ENCODE measurements at regions not wholly inside any gene's neighbourhood (a gene's known extent, or its start where the extent isn't known, plus 50 kb on each side); places are given as distances from the start of the nearest gene placed in this dataset.

DNA sequence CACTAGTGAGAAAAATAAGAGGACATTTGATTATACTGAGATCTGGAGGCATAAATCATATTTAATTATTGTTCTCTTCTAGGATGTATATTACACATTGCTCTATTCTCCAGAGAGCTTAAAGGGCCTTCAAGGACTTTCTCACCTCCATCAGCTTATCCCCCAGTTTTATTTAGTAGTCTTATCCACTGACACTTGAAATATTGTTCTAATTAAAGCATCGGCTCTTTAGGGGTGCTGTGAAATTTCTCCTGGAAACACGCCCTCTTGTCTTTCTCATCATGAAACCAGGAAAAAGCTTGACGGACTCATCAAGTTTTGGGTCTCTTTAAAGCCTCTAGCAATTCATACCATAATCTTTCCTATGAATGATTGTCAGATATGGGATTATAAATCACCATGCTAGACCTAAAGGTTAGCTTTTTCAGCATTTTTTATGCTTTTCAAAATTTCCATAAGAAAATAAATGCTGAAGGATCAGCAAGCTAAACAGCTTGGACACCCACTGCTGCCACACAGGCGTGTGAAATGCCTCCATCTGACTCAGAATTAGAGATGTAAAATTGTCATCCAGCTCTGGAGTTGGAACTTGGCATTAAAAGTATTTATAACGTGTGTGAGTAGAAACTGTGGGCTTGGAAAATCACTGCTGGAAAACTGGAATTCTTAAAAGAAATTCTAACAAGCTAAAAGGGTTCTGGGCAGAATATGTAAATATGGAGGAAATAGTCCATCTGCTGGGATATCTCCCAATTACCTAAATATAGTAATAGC lies 216.3 kb downstream of the CHRM2 start:
- Histone ChIP-seq H3K27me3 (no peaks in the 10 kb centered on the region), H3K4me1 (no peaks in the 10 kb centered on the region), H3K27ac (no peak overlapping the region), H3K4me3 (no peak overlapping the region), H3K9me3 (no peaks in the 10 kb centered on the region), H3K36me3 (no peaks in the 10 kb centered on the region)
- no peak for ATAC-seq
- no peak for TF ChIP-seq POLR2A (IDR thresholded peaks at IDR 0.05)
- TF ChIP-seq, protein P1, sequence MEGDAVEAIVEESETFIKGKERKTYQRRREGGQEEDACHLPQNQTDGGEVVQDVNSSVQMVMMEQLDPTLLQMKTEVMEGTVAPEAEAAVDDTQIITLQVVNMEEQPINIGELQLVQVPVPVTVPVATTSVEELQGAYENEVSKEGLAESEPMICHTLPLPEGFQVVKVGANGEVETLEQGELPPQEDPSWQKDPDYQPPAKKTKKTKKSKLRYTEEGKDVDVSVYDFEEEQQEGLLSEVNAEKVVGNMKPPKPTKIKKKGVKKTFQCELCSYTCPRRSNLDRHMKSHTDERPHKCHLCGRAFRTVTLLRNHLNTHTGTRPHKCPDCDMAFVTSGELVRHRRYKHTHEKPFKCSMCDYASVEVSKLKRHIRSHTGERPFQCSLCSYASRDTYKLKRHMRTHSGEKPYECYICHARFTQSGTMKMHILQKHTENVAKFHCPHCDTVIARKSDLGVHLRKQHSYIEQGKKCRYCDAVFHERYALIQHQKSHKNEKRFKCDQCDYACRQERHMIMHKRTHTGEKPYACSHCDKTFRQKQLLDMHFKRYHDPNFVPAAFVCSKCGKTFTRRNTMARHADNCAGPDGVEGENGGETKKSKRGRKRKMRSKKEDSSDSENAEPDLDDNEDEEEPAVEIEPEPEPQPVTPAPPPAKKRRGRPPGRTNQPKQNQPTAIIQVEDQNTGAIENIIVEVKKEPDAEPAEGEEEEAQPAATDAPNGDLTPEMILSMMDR (IDR thresholded peaks at IDR 0.05 in 4 of 5, conservative IDR thresholded peaks at IDR 0.05 in 1 of 5), result no peak
- DNase-seq, result no peak
- in situ Hi-C loops (cut with MboI; ENCODE audit: low sequenced_read_pairs in 4 of 4), result no loop called here
- intact Hi-C loops (cut with DNase I; ENCODE audit: low total_unique reads), result no loop called here

DNA sequence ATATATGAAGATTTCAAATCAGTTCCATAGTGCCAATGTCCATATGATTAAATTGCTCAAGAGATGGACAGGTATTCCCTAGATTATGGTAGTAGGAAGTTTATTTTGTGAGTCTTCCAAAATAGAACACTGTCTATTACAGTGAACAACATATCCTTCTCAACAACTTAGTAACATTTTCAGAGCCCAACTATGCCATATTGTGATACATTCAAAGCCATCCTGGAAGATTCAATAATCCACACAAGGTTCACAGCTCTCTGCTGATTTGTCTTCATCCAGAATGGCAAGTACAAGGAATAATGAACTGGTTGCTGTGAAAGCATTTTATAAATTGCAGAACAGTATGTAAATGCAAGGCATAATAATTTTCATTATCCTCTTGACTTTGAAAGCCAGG lies 213.9 kb downstream of the CHRM2 start:
- no peak for ATAC-seq
- H3K4me1 ChIP-seq, result no peaks in the 10 kb centered on the region
- in situ Hi-C loops (cut with MboI; ENCODE audit: low sequenced_read_pairs in 4 of 4) (no loop called here), intact Hi-C loops (cut with DNase I; ENCODE audit: low total_unique reads) (no loop called here)
- no peak for DNase-seq
- H3K36me3 ChIP-seq, result no peaks in the 10 kb centered on the region
- no peak overlapping the region for H3K27ac ChIP-seq
- H3K4me3 ChIP-seq, result no peak overlapping the region
- TF ChIP-seq POLR2A (IDR thresholded peaks at IDR 0.05), result no peak
- TF ChIP-seq, protein P1 (IDR thresholded peaks at IDR 0.05 in 4 of 5, conservative IDR thresholded peaks at IDR 0.05 in 1 of 5), result no peak
- H3K9me3 ChIP-seq, result no peaks in the 10 kb centered on the region
- H3K27me3 ChIP-seq, result no peaks in the 10 kb centered on the region

DNA sequence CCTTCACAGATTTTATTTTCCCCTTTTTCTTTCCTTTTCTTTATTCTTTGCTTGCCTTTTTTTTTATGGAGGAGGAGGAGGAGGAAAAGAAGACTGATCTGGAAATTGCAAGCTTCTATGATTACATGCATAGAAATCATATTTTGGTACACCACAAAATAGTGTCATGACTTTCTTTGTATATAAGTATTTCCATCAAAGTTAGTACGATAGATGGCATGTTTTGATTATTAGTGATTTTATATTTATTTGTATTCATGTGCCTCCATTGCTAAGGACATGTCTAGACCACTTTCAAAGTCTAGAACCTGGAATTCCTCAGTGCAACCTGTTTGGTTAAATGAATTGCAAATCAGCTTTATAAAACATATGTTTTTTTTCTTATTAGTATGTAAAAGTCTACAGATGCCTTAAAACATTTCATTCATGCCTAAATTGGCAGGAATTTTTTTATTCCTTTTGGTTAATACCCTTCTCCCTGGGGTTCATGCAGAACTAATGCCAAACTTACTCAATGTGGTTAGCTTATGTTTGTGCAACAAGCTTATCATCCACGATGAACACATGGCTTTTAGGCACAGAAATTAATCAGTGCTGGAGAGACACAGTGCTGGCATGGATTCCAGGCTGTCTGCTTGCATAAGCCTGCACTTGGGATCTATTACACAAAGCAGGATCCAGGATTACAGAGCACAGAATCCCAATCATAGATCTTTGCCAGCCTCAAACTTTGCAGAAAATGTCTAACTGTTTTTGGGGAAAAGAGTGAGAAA lies 213.1 kb downstream of the CHRM2 start:
- ATAC-seq (no peak), DNase-seq (peak; percentile 43 to 54)
- H3K9me3 ChIP-seq, result no peaks in the 10 kb centered on the region
- H3K36me3 ChIP-seq, result no peaks in the 10 kb centered on the region
- no peak overlapping the region for H3K27ac ChIP-seq
- TF ChIP-seq, protein P1 (IDR thresholded peaks at IDR 0.05 in 4 of 5, conservative IDR thresholded peaks at IDR 0.05 in 1 of 5), result no peak
- no peak for TF ChIP-seq POLR2A (IDR thresholded peaks at IDR 0.05)
- H3K4me1 ChIP-seq, result no peaks in the 10 kb centered on the region
- in situ Hi-C loops (cut with MboI; ENCODE audit: low sequenced_read_pairs in 4 of 4) (no loop called here), intact Hi-C loops (cut with DNase I; ENCODE audit: low total_unique reads) (no loop called here)
- H3K27me3 ChIP-seq, result no peaks in the 10 kb centered on the region
- no peak overlapping the region for H3K4me3 ChIP-seq

DNA sequence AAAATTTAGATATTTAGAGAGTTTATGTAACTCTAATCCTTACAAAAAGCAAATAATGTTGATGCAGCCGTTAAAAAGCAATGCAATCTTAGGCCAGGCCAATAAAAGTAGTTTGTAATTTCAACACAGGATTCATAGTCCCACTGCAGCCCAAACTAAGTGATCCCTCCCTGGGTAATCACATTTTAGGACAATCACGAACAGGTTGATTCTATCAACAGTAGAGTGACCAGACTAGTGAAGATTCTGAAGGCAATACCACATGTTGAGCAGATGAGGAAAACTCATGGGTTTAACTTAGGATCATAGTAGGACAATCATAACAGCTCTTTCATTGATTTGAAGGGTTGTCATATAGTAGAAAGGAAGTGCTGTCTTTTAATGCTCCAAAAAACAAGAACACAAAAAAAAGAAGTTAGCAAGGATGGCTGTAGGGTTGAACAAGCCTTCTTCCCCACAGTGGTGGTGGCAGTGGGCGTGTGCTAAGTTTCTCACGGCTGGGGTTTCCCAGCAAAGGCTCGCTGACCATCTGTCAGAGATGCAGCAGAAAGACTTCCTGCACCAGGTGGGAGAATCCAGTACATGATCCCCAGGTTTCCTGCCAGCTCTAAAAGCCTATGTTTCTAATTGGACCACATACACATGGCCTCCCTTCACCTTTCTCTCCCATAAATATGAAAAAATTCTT lies 212.2 kb downstream of the CHRM2 start:
- intact Hi-C loops (cut with DNase I; ENCODE audit: low total_unique reads) (no loop called here), in situ Hi-C loops (cut with MboI; ENCODE audit: low sequenced_read_pairs in 4 of 4) (no loop called here)
- Histone ChIP-seq H3K9me3 (no peaks in the 10 kb centered on the region), H3K4me1 (no peaks in the 10 kb centered on the region), H3K36me3 (no peaks in the 10 kb centered on the region), H3K4me3 (no peak overlapping the region), H3K27me3 (no peaks in the 10 kb centered on the region), H3K27ac (no peak overlapping the region)
- TF ChIP-seq, protein P1 (IDR thresholded peaks at IDR 0.05 in 4 of 5, conservative IDR thresholded peaks at IDR 0.05 in 1 of 5), result no peak
- no peak for TF ChIP-seq POLR2A (IDR thresholded peaks at IDR 0.05)
- DNase-seq (no peak), ATAC-seq (no peak)
